KBM-7 (cell line): ENCODE measurements at regions not wholly inside any gene's neighbourhood (a gene's known extent, or its start where the extent isn't known, plus 50 kb on each side); places are given as distances from the start of the nearest gene placed in this dataset.

Source experiments
- DNase-seq: peaks from one replicate; pipeline ENCODE4 v3.0.0-alpha.2; 2015
- in situ Hi-C: fragments of 300-500 bp; cut with MboI; formaldehyde crosslinking; loops from 2 replicates; pipeline ENCODE4 v1.14.3; 2020; ENCODE audit warnings: low sequenced_read_pairs, low pct_unique_long_range_greater_than_20kb, mixed read lengths

DNA sequence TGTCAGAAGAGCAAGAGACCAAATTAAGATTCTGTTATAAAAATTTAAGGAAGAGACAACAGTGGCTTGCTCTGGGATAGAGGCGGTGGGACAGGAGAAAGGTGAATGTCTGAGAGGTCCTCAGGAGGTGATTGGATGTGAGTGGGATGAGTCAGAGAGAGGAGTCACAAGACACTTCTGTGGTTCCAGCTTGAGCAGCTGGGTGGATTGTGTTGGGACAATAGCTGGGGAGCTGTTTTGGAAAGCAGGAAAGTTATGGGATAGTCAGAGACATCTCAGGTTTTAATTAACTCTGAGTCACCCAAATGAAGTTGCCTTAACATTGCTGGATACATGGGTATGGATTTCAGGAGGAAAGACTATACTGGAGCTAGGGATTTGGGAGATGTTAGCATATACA lies 218.0 kb upstream of the TRIB2 start:
- no peak for DNase-seq
- in situ Hi-C loops = no loop called here

DNA sequence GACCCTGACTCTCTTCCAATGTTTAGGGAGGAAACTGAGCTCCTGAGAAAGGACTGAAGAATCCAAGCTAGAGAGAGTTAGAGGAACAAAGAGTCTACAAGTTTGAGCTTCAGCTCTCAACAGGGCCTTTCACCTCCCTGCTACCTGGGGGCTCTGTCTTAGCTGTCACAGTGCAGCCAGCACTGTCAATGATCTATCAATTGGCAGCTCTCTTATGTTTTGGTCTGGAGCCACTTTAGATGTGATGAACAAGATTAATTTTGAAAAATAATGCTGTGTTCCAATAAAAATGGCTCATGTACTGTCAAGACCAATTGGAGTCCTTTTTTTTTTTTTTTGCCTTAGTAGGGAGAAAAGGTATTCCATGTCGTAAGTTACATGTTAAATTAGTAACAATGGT lies 215.8 kb upstream of the TRIB2 start:
- no peak for DNase-seq
- in situ Hi-C loops = no loop called here

- in situ Hi-C loops = no loop called here
- DNase-seq = no peak
Observed at GRCh38 chr2:12501469-12502158, 215.1 kb upstream of the TRIB2 start.

DNA sequence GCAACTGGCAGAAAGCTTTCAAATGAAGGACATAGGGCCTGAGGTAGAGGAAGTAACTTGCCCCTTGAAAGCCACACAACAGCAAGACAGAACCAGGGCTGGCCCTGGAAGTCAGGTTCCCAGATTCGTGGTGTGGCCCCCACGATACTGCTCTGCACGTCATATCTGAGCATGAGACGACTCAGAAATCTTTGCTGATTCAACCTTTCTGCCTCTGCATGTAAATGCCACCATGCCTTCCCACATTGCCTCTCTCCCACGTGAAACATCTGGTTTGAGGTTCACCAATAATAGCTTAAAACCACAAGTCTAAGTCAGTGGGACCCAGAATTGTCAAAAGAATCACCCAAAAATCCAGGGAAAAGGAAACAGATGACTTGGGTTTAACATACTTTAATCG lies 214.0 kb upstream of the TRIB2 start:
- in situ Hi-C loops = no loop called here
- peak; percentile 28 for DNase-seq

DNA sequence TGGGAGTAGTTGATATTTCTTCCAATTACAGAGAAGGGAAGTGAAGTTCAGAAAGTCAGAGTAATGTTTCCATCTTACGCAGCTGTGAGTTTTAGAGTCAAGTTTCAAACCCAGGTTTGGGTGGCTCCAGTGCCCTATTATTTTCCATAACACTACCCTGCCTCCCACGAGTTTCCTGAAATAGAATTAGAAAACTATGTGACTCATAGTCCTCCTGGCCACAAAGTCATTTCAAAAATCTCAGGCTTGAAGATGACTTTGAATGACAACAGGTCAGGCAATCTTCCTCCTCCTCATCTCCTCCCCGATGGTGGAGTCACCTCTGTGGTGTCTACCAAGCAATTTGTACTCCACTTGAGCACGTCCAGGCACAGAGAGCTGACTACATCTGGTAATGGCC lies 212.3 kb upstream of the TRIB2 start:
- DNase-seq = no peak

DNA sequence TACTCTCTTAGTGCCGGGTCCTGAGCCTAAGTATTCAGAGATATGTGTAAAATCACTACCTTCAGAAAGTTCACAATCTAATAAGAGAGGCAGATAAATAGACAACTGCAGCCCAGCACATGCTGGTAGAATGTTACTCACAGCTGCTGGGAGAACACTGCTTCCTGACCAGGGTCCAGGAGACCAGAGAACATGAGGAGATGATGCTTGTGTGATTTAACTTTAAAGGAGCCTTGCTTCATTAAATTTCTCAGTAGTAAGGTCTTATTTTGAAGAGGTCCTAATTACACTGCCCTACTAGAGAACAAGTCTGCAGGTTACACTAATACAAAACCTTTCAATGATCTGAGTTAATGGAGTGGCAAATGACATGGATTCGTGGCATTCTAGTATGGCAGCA lies 209.9 kb upstream of the TRIB2 start:
- in situ Hi-C loops = no loop called here
- DNase-seq = no peak

More for the DNA sequence above, 212.3 kb upstream of the TRIB2 start:
- in situ Hi-C loops = no loop called here

DNA sequence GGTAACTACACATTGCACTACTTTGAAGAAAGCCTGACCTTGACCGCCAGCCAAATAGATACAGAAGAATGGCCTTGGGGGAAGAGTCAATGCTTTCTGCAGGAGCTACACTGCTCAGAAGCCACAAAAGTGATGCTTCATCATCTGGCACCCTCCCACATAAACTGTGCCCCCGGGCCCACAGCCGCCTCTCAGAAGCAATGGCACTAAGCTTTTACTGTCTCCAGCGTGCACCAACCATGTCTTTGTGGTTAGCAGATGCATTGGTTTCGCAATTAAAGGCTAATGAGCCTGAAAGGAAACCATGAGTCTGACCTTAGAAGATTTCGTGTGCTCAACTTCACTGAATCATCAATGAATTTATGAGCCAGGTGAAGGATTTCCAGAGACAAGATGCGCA lies 209.4 kb upstream of the TRIB2 start:
- peak; percentile 43 for DNase-seq
- in situ Hi-C loops = no loop called here

- in situ Hi-C loops = no loop called here
- DNase-seq = no peak
Observed at GRCh38 chr2:12510070-12510469, 206.7 kb upstream of the TRIB2 start.

- no peak for DNase-seq
- in situ Hi-C loops = no loop called here
Observed at GRCh38 chr2:12513339-12513738, 203.4 kb upstream of the TRIB2 start.

GRCh38 chr2:12514168-12514567 lies 202.6 kb upstream of the TRIB2 start:
- DNase-seq = no peak
- in situ Hi-C loops = no loop called here

DNA sequence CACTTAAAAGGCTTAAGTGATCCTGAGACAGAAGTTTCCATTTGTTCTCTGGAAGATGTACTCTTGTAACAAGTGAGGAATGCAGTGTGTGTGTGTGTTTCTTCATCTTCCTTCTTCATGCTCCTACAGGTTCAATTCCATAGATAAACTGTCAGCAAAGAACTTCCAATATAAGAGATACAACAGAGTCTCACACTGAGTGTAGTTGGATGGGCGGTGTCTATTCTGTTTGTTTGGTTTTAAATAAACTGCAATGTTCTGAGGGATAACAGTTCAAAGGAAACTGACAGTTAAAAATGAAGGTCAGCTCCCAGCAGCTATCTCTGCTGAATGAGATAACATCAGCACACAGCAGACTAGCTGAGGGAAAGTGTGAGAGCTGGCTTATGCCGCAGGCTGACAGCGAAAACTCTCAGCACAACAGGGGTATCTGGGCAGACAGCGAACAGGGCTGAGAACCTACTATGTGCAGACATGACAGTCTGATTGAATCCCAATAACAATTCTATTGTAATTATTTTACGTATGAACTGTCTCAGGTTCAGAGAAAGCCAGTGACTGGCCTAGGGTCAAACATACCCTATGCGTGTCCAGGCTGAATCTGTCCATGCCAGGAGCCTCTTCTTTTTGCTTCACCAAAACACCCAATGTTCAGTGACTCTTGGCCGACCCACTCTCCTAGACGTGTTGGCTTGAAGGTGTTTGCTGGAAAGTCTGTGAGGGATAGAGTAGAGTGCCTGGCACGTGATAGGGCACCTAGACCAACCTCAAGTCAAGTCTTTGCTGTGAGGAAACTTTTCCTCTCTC lies 201.9 kb upstream of the TRIB2 start:
- in situ Hi-C loops = no loop called here
- no peak for DNase-seq

- DNase-seq = no peak
- in situ Hi-C loops = no loop called here
Observed at GRCh38 chr2:12515871-12516270, 200.9 kb upstream of the TRIB2 start.

DNA sequence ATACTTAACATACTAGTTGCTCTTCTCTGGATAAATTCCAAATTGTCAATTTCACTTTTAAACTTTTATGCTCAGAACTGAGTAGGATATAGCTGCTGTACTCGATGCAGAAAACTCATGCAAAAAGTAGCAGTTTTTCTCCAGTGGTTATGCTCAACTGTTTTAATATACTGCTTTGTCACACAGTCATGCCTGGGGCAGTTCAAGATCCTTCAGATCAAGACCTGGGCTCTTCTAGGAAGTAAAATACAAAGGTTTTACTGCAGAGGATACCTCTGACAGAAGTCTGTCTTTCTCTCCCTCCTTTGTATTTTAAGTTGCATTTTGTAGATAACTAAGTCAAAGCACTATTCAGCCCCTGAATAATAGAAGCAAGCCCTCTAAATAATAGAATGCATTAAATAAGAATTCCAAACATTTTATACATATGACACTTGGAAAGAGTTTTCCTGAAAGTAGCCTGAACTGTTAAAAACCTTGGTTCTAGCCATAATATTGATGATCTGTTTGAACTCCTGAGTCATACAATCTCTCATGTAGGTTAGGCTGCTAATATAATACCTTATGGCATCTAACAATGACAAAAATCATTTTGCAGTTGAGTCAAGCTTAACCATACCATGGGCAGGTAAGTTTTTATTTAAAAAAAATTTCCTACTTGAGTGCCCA lies 183.3 kb upstream of the TRIB2 start:
- no peak for DNase-seq
- in situ Hi-C loops = no loop called here

GRCh38 chr2:12534646-12535263 lies 182.0 kb upstream of the TRIB2 start:
- DNase-seq = no peak
- in situ Hi-C loops = no loop called here

DNA sequence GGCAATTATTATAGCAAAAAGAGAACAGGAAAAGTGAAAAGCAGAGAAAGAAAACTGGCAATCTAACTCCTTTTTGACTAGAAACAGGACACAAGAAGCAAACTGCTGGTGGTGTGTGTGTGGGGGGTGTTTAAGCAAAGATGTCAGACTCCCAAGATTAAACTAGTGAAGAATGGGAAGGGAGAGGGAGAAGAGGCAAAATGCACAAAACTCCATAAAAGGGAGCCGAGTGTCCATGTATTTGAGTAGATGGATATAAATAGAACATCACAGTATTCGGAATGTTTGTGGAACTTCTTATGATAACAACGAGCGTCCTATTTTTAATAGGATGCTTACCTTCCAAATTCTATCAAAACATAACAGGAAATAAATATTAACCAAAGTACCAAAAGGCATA lies 179.8 kb upstream of the TRIB2 start:
- DNase-seq = no peak
- in situ Hi-C loops = no loop called here

DNA sequence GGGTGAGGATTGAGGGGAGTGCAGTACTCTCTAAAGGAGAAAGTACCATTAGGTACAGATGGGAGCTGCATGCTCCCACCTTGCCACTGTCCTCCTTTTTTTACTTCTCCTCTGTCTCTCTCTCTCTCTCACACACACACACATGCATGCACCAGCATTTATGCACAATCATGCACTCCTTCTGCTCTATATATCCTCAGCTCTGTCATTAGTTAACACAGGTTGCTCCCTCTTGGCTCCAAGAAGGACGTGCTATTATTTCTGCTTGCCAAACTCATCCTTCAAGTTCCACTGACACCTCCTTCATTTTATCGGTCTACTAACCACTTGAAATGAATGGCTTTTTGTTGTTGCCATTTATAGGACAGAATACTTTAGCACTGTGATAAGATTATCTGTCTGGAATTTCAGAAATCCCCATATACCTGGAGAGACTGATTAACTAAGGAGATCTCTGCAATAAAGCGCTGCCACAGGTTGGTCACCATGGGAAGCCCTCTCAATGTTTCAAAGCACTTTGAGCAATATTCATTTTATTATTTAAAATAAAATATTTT lies 178.5 kb upstream of the TRIB2 start:
- in situ Hi-C loops = no loop called here
- DNase-seq = no peak

- in situ Hi-C loops = no loop called here
- DNase-seq = no peak
Observed at GRCh38 chr2:12539336-12539735, 177.4 kb upstream of the TRIB2 start.

DNA sequence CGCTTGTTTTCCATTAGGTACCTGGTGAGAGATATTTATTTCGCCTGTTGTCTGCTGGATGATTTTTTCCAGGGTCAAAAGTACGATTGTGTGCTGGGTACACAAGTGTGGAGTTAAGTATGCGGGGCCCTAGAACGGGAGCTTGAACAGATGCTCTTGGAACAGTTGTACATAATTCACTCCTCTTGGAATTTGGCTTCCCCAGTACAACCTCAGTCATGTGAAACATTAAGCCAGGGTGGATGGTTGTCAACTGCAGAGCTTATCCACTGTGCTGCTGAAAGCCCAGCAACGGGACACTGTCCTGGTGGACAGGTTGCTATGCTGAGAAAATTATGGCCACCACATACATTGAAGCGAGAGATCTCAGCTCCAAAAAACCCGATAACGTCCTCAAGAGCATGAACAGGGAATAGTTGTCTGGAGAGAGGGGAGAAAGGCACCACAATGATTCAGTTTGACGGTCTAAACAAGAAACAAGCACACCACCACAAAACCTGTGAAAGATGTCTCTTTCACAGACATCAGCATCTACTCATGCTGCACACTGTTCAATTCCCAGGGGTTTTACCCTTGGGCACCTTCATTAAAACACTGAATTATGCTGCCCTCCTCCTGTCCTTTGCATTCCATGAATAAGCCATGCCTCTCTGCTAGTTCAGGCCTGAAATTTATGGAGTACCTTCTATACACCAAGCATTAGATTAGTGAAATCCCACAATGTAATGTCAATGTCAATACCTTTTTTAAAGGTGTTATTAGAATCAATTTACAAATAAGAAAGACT lies 176.8 kb upstream of the TRIB2 start:
- in situ Hi-C loops = no loop called here
- no peak for DNase-seq
